C4-2B (cell line): ENCODE measurements at regions not wholly inside any gene's neighbourhood (a gene's known extent, or its start where the extent isn't known, plus 50 kb on each side); places are given as distances from the start of the nearest gene placed in this dataset.

Experiments used
- H3K27ac ChIP-seq: fragments of 450-650 bp; 2 replicates; pipeline ENCODE4 v1.5.1; 2017
- CTCF ChIP-seq: fragments of 450-650 bp; conservative IDR thresholded peaks from 2 replicates; pipeline ENCODE4 v1.5.1; 2017; ENCODE audit warnings: mild to moderate bottlenecking
- ZFX ChIP-seq: fragments of 450-650 bp; IDR thresholded peaks from 2 replicates; pipeline ENCODE4 v1.6.1; 2017

DNA sequence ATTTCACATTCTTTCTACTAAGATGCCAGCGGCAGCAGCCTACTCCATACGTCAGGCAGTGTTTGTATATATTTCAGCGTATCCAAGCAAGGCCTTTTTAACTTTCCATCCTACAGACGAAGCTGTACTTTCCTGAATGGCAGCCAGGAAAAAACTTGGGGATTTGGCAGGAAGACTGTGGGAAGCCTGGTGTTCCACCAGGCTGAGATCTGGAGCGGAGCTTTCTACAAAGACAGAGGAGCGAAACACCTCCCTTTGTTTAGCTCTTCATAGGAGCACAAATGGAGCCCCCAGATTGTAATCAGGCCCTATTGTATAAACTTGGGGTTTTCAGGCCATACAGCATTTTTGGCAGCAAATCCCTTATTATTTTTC is 143.8 kb downstream of the TES start:
- TF ChIP-seq ZFX (no peak), CTCF (no peak)

DNA sequence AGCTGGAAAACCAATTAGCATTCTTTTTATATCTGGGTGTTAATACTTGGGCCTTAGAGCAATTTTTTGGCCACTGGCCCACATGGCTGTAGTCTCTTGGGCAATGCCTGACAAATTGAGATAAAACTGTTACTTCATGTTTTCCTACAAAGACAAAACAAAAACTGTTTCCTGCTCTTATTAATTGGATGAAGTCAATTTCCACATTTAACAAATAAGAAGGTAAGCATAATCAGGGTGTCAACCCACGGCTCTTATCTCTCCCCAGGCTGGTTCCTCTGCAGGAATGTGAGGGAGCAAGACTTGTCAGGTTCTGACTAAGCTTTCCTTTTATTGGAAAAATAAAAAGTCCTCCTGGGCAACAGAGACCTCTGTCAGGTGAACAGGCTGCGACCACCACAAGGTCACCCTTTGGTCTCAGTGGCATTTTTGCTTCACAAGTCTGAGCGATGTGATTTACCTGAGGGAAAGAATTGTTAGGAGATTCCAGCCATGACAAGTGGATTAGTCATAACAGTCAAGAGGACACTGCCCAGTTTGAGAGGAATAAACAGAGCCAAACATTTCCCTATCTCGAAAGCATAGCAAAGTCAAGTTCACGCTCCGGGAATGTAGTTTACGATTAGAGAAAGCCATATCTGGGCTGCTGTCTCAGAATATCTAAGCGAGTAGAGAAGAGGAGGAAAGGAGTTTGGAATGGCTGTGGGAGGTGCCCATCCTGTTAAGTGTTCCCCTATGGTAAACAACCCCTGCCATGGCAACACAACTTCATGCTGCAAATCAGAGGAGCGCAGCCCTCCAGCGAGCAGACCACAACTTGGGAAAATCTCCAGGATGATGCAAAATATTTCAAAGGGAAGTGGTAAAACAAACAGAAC is 144.4 kb downstream of the TES start:
- TF ChIP-seq ZFX (no peak), CTCF (no peak)
- no peak overlapping the region for H3K27ac ChIP-seq

More for the DNA sequence above, 143.8 kb downstream of the TES start:
- no peak overlapping the region for H3K27ac ChIP-seq

DNA sequence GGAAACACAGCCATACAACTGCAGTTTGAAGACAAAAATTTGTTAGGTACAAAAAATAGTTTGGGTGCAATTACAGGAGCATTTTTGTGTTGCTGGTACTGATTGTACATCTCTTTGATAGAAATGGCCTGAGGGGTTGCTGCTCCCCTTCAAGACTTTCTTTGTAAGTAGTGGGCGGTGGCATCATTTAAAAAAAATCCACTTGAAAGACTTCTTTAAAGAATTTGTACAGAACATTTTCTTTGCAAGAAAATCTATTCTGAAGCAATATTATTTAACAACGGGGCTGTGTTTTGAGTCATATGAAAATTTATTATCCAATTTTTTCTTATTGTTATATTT is 144.1 kb upstream of the CAV2 start:
- TF ChIP-seq CTCF, result no peak
- TF ChIP-seq ZFX, result no peak
- no peak overlapping the region for H3K27ac ChIP-seq

GRCh38 chr7:116356333-116356965 is 143.1 kb upstream of the CAV2 start:
- TF ChIP-seq ZFX, result no peak
- no peak for TF ChIP-seq CTCF
- no peak overlapping the region for H3K27ac ChIP-seq

GRCh38 chr7:116356979-116357378 is 142.6 kb upstream of the CAV2 start:
- H3K27ac ChIP-seq, result no peak overlapping the region
- TF ChIP-seq ZFX (no peak), CTCF (no peak)

DNA sequence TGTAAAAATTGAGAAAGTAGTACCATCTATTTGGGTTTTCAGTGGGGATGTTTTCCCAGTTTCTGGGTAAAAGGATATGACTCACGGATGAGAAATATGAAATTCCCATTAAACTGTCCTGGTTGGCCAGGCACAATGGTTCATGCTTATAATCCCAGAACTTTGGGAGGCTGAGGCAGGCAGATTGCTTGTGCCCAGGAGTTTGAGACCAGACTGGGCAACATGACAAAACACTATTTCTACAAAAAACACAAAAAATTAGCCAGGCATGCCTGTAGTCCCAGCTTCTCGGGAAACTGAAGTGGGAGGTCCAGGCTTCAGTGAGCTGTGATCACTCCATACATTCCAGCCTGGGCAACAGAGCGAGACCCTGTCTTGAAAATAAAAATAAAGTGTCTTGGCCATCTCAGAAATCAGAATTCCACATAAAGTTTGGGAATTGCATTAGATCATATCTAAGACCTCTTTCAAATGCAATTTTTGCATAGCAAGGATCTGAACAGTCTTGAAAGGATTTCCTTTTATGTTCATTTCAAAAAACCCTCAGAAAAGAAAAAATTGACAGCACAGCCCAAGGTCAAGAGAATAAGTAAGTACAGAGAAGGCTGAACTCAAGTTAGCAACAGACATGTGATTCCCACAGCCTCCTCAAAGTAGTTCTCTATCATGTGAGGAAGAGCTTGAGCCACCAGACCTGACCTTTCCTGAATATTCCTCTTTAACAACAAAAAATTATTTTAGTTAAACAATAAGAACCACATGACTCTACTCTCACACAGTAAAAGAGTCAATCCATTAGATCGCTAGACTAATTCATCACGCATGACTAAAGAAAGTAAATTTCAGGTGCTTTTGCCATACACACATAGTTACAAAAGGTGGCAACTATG is 141.5 kb upstream of the CAV2 start:
- H3K27ac ChIP-seq, result no peak overlapping the region
- no peak for TF ChIP-seq CTCF
- no peak for TF ChIP-seq ZFX

DNA sequence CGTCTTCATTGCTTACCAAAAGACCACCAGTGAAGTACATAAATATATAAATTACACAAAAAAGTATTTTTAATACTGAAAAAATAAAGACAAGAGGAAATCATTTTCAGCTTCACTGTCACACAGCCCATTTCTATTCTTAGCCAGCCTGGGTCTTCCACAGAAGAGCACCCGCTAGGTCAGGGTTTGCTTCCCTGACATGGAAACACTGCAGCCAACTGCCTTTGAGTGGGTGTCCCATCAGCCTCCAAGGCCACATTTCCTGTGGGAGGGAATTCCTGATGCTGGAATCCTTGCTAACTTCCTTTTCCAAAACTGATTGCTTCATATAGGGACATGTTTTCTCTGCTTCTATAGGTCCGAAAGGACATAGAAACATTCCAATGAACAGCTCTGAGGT is 137.8 kb upstream of the CAV2 start:
- TF ChIP-seq ZFX, result no peak
- TF ChIP-seq CTCF, result no peak
- H3K27ac ChIP-seq, result no peak overlapping the region
